ENCODE measurements at regions not wholly inside any gene's neighbourhood (a gene's known extent, or its start where the extent isn't known, plus 50 kb on each side); places are given as distances from the start of the nearest gene placed in this dataset.
"Not testable (repeated sequence)": the region's sequence is repeated elsewhere in the genome, so short reads cannot be mapped to it uniquely, and the experiment has no call there.

- DNase-seq (ENCODE audit: low spot score): no peak
These were observed 148.7 kb upstream of the JARID2 start for GRCh38 chr6:15096894-15097837.

GRCh38 chr6:15101130-15101529 lies 144.7 kb upstream of the JARID2 start:
- no peak for DNase-seq (ENCODE audit: low spot score)

- no peak for DNase-seq (ENCODE audit: low spot score)
These were observed 143.6 kb upstream of the JARID2 start for GRCh38 chr6:15102241-15102640.

- DNase-seq (ENCODE audit: low spot score): no peak
These were observed 138.8 kb upstream of the JARID2 start for GRCh38 chr6:15106958-15107643.

- DNase-seq (ENCODE audit: low spot score): no peak
These were observed 138.1 kb upstream of the JARID2 start for GRCh38 chr6:15107644-15108382.

- no peak for DNase-seq (ENCODE audit: low spot score)
These were observed 137.5 kb upstream of the JARID2 start for GRCh38 chr6:15108383-15108715.

GRCh38 chr6:15109338-15110090 lies 136.4 kb upstream of the JARID2 start:
- no peak for DNase-seq (ENCODE audit: low spot score)

- no peak for DNase-seq (ENCODE audit: low spot score)
These were observed 135.0 kb upstream of the JARID2 start for GRCh38 chr6:15110726-15111354.

GRCh38 chr6:15111576-15111975 lies 134.3 kb upstream of the JARID2 start:
- DNase-seq (ENCODE audit: low spot score): not testable (repeated sequence)

- no peak for DNase-seq (ENCODE audit: low spot score)
These were observed 132.3 kb upstream of the JARID2 start for GRCh38 chr6:15113587-15113986.

GRCh38 chr6:15114061-15114460 lies 131.8 kb upstream of the JARID2 start:
- no peak for DNase-seq (ENCODE audit: low spot score)

GRCh38 chr6:15116889-15117288 lies 129.0 kb upstream of the JARID2 start:
- no peak for DNase-seq (ENCODE audit: low spot score)

GRCh38 chr6:15121443-15121842 lies 124.4 kb upstream of the JARID2 start:
- DNase-seq (ENCODE audit: low spot score): no peak

- DNase-seq (ENCODE audit: low spot score): no peak
These were observed 123.8 kb upstream of the JARID2 start for GRCh38 chr6:15121977-15122550.

GRCh38 chr6:15129887-15130286 lies 116.0 kb upstream of the JARID2 start:
- DNase-seq (ENCODE audit: low spot score): no peak

- DNase-seq (ENCODE audit: low spot score): no peak
These were observed 114.6 kb upstream of the JARID2 start for GRCh38 chr6:15131234-15131633.

GRCh38 chr6:15131651-15132061 lies 114.2 kb upstream of the JARID2 start:
- no peak for DNase-seq (ENCODE audit: low spot score)

GRCh38 chr6:15132167-15132566 lies 113.7 kb upstream of the JARID2 start:
- DNase-seq (ENCODE audit: low spot score): no peak

- no peak for DNase-seq (ENCODE audit: low spot score)
These were observed 112.8 kb upstream of the JARID2 start for GRCh38 chr6:15132854-15133670.

- no peak for DNase-seq (ENCODE audit: low spot score)
These were observed 108.8 kb upstream of the JARID2 start for GRCh38 chr6:15137086-15137485.
